ENCODE measurements at regions not wholly inside any gene's neighbourhood (a gene's known extent, or its start where the extent isn't known, plus 50 kb on each side); places are given as distances from the start of the nearest gene placed in this dataset.

DNA sequence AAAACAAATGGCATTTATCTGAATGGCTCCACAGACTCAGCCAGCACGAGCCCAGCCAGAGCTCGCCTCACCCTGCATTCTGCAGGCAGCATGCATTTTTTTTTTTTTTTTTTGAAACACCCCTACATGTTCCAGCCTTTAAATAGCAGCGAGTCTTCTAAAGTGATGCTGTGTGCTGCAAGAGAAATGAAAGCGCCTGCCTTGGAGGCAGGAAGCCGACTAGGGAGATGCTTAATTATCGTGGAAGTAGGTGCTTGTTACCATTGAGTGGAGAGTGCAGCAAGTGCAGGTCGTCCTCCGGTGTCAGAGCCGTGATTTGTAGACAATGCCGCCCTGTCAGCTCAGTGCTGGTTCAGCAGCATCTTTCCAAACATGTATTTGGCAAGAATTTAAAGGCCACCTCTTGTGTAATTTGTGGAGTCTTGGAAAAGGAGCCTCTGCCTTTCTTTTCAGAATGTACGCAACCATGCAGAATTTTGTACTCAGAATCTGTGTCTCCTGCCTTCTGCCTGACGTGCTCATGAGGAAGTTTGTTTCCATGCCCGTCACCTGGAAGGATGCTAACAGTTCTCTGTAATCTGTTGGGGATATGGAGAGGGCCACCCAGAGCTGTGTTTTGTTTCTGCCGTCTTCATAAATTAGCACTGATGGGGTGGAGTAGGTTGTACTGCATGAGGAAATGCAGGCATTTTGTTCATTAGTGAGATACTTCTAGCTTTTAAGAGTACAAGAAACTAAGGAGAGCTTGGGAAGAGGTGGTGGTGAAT, 345.9 kb upstream of the RGS6 start:
- Histone ChIP-seq H3K79me2 (ENCODE audit: insufficient read depth, low read length) (peaks cover 34% of the 10 kb centered on the region), H3K4me2 (ENCODE audit: low read length) (peak overlapping the region; percentile 85), H2AFZ (ENCODE audit: low read depth, low read length) (peak overlapping the region; percentile 69), H3K36me3 (ENCODE audit: insufficient read depth, low read length) (no peaks in the 10 kb centered on the region), H3K27me3 (ENCODE audit: insufficient read depth, low read length) (no peaks in the 10 kb centered on the region), H3K27ac (ENCODE audit: low read depth, low read length) (peak overlapping the region; percentile 39), H3K9ac (ENCODE audit: low read length) (peak overlapping the region; percentile 64), H3K9me3 (ENCODE audit: insufficient read depth, low read depth, low read length) (no peaks in the 10 kb centered on the region), H3K4me3 (ENCODE audit: insufficient read depth, low read depth, low read length) (peak overlapping the region; percentile 51), H3K4me1 (ENCODE audit: insufficient read depth, low read length) (peaks cover 52% of the 10 kb centered on the region), H4K20me1 (ENCODE audit: insufficient read depth, low read length) (no peaks in the 10 kb centered on the region)
- FAIRE-seq (no peak), DNase-seq (ENCODE audit: low read depth) (peak; percentile 57)
- Mint-ChIP-seq H3K36me3 (ENCODE audit: low read depth, unreplicated experiment) (no peaks in the 10 kb centered on the region), H3K9me3 (ENCODE audit: unreplicated experiment) (no peaks in the 10 kb centered on the region), H3K4me1 (ENCODE audit: low read depth, unreplicated experiment) (peaks cover 50% of the 10 kb centered on the region), H3K27me3 (ENCODE audit: low read depth, unreplicated experiment) (no peaks in the 10 kb centered on the region), H3K27ac (ENCODE audit: unreplicated experiment) (peak overlapping the region; percentile 12), H3K4me3 (ENCODE audit: unreplicated experiment) (peak overlapping the region; percentile 55)
- TF ChIP-seq, protein P1, sequence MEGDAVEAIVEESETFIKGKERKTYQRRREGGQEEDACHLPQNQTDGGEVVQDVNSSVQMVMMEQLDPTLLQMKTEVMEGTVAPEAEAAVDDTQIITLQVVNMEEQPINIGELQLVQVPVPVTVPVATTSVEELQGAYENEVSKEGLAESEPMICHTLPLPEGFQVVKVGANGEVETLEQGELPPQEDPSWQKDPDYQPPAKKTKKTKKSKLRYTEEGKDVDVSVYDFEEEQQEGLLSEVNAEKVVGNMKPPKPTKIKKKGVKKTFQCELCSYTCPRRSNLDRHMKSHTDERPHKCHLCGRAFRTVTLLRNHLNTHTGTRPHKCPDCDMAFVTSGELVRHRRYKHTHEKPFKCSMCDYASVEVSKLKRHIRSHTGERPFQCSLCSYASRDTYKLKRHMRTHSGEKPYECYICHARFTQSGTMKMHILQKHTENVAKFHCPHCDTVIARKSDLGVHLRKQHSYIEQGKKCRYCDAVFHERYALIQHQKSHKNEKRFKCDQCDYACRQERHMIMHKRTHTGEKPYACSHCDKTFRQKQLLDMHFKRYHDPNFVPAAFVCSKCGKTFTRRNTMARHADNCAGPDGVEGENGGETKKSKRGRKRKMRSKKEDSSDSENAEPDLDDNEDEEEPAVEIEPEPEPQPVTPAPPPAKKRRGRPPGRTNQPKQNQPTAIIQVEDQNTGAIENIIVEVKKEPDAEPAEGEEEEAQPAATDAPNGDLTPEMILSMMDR (IDR thresholded peaks at IDR 0.05; ENCODE audit: insufficient read depth, low read depth, low read length), result no peak

DNA sequence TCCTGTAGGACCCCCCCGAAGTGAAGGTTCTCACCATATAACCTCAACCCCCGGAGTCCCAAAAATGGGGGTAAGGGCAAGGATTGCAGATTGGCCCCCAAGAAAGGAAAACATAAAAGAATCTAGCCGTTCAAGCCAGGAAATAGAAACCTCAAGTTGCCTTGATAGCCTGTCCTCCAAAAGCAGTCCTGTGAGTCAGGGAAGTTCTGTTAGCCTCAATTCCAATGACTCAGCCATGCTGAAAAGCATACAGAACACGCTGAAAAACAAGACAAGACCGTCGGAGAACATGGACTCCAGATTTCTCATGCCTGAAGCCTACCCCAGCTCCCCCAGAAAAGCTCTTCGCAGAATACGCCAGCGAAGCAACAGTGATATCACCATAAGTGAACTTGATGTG, 344.2 kb upstream of the RGS6 start:
- Mint-ChIP-seq H3K27me3 (ENCODE audit: low read depth, unreplicated experiment) (no peaks in the 10 kb centered on the region), H3K4me3 (ENCODE audit: unreplicated experiment) (no peak overlapping the region), H3K9me3 (ENCODE audit: unreplicated experiment) (no peaks in the 10 kb centered on the region), H3K27ac (ENCODE audit: unreplicated experiment) (peak overlapping the region; percentile 41), H3K4me1 (ENCODE audit: low read depth, unreplicated experiment) (peaks cover 47% of the 10 kb centered on the region), H3K36me3 (ENCODE audit: low read depth, unreplicated experiment) (no peaks in the 10 kb centered on the region)
- Histone ChIP-seq H4K20me1 (ENCODE audit: insufficient read depth, low read length) (no peaks in the 10 kb centered on the region), H3K9me3 (ENCODE audit: insufficient read depth, low read depth, low read length) (no peaks in the 10 kb centered on the region), H3K36me3 (ENCODE audit: insufficient read depth, low read length) (no peaks in the 10 kb centered on the region), H3K4me3 (ENCODE audit: insufficient read depth, low read depth, low read length) (no peak overlapping the region), H3K79me2 (ENCODE audit: insufficient read depth, low read length) (peaks cover 37% of the 10 kb centered on the region), H3K27ac (ENCODE audit: low read depth, low read length) (peak overlapping the region; percentile 71), H2AFZ (ENCODE audit: low read depth, low read length) (peak overlapping the region; percentile 6), H3K4me1 (ENCODE audit: insufficient read depth, low read length) (peaks cover 52% of the 10 kb centered on the region), H3K9ac (ENCODE audit: low read length) (peak overlapping the region; percentile 37), H3K27me3 (ENCODE audit: insufficient read depth, low read length) (no peaks in the 10 kb centered on the region), H3K4me2 (ENCODE audit: low read length) (peak overlapping the region; percentile 47)
- FAIRE-seq (peak; percentile 78), DNase-seq (ENCODE audit: low read depth) (peak; percentile 92)
- no peak for TF ChIP-seq EZH2 (IDR thresholded peaks at IDR 0.05; ENCODE audit: insufficient read depth, low read length)
- TF ChIP-seq, protein P1 (IDR thresholded peaks at IDR 0.05; ENCODE audit: insufficient read depth, low read depth, low read length), result no peak

DNA sequence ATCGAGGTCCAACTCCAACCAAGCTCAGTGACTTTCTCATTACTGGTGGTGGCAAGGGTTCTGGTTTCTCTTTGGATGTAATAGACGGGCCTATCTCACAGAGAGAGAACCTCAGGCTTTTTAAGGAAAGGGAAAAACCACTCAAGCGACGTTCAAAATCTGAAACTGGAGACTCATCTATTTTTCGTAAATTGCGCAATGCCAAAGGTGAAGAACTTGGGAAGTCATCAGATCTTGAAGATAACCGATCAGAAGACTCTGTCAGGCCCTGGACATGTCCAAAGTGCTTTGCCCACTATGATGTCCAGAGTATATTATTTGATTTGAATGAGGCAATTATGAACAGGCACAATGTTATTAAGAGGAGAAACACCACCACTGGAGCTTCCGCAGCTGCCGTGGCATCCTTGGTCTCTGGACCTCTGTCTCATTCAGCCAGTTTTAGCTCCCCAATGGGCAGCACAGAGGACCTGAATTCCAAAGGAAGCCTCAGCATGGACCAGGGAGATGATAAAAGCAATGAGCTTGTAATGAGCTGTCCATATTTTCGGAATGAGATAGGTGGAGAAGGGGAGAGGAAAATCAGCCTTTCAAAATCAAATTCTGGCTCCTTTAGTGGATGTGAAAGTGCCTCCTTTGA, 343.5 kb upstream of the RGS6 start:
- peak overlapping the region; percentile 37 for H3K9ac ChIP-seq (ENCODE audit: low read length)
- H3K27ac ChIP-seq (ENCODE audit: low read depth, low read length), result peak overlapping the region; percentile 71
- H4K20me1 ChIP-seq (ENCODE audit: insufficient read depth, low read length), result no peaks in the 10 kb centered on the region
- H3K27me3 ChIP-seq (ENCODE audit: insufficient read depth, low read length), result no peaks in the 10 kb centered on the region
- H3K4me3 ChIP-seq (ENCODE audit: insufficient read depth, low read depth, low read length), result no peak overlapping the region
- Mint-ChIP-seq H3K9me3 (ENCODE audit: unreplicated experiment) (no peaks in the 10 kb centered on the region), H3K27me3 (ENCODE audit: low read depth, unreplicated experiment) (no peaks in the 10 kb centered on the region), H3K27ac (ENCODE audit: unreplicated experiment) (peak overlapping the region; percentile 53), H3K36me3 (ENCODE audit: low read depth, unreplicated experiment) (no peaks in the 10 kb centered on the region), H3K4me3 (ENCODE audit: unreplicated experiment) (no peak overlapping the region), H3K4me1 (ENCODE audit: low read depth, unreplicated experiment) (peaks cover 42% of the 10 kb centered on the region)
- peaks cover 2% of the 10 kb centered on the region for H3K36me3 ChIP-seq (ENCODE audit: insufficient read depth, low read length)
- peaks cover 40% of the 10 kb centered on the region for H3K79me2 ChIP-seq (ENCODE audit: insufficient read depth, low read length)
- FAIRE-seq, result no peak
- TF ChIP-seq, protein P1 (IDR thresholded peaks at IDR 0.05; ENCODE audit: insufficient read depth, low read depth, low read length), result no peak
- TF ChIP-seq EZH2 (IDR thresholded peaks at IDR 0.05; ENCODE audit: insufficient read depth, low read length), result no peak
- no peak overlapping the region for H2AFZ ChIP-seq (ENCODE audit: low read depth, low read length)
- no peaks in the 10 kb centered on the region for H3K9me3 ChIP-seq (ENCODE audit: insufficient read depth, low read depth, low read length)
- no peak for DNase-seq (ENCODE audit: low read depth)
- H3K4me2 ChIP-seq (ENCODE audit: low read length), result peak overlapping the region; percentile 47
- H3K4me1 ChIP-seq (ENCODE audit: insufficient read depth, low read length), result peaks cover 46% of the 10 kb centered on the region
